Transverse colon (tissue), 4 donors: ENCODE measurements at regions not wholly inside any gene's neighbourhood (a gene's known extent, or its start where the extent isn't known, plus 50 kb on each side); places are given as distances from the start of the nearest gene placed in this dataset.

Source experiments
- DNase-seq: peaks from one replicate; pipeline ENCODE4 v3.0.0-alpha.2; 2019
- H3K27ac ChIP-seq, 4 donors: fragments of 200-600 bp; sonication (generic); 2 replicates each; pipeline ENCODE4 v1.5.1; 2016 to 2018; ENCODE audit warnings: inconsistent platforms in 4 of 4
- H3K27me3 ChIP-seq: fragments of 200-600 bp; sonication (generic); 2 replicates; pipeline ENCODE4 v1.5.1; 2017; ENCODE audit warnings: inconsistent platforms
- H3K36me3 ChIP-seq, 4 donors: fragments of 200-600 bp; sonication (generic); 2 replicates each; pipeline ENCODE4 v1.5.1; 2017 to 2019; ENCODE audit warnings: inconsistent platforms in 4 of 4
- H3K4me1 ChIP-seq, 4 donors: fragments of 200-600 bp; sonication (generic); 2 replicates each; pipeline ENCODE4 v1.5.1; 2017 to 2020; ENCODE audit warnings: inconsistent platforms in 4 of 4
- H3K4me3 ChIP-seq, 4 donors: fragments of 200-600 bp; sonication (generic); 1 replicate in 1 of 4; 2 replicates in 3 of 4; pipeline versions ENCODE4 v1.5.1 to v1.6.1; 2017 to 2019; ENCODE audit warnings: inconsistent platforms in 4 of 4
- H3K9me3 ChIP-seq, 2 donors: fragments of 200-600 bp; sonication (generic); 2 replicates each; pipeline ENCODE4 v1.5.1; 2017 to 2019; ENCODE audit warnings: inconsistent platforms in 2 of 2
- CTCF ChIP-seq, 5 experiments: fragments of 200-600 bp in 3 of 5; fragments of 450-650 bp in 2 of 5; sonication (generic) in 3 of 5; IDR thresholded peaks; 1 replicate in 2 of 5; 2 replicates in 3 of 5; pipeline ENCODE4 v1.5.1; 2016 to 2017; ENCODE audit warnings: antibody characterized with exemption in 5 of 5, inconsistent platforms in 3 of 5, mild to moderate bottlenecking in 2 of 5, moderate library complexity in 1 of 5
- EP300 ChIP-seq: sonication (generic); formaldehyde crosslinking; IDR thresholded peaks from one replicate; pipeline ENCODE4 v1.6.1; 2017; ENCODE audit warnings: antibody characterized with exemption, low read depth
- POLR2A ChIP-seq: fragments of 450-650 bp; IDR thresholded peaks from one replicate; pipeline ENCODE4 v1.6.1; 2016; ENCODE audit warnings: antibody characterized with exemption, mild to moderate bottlenecking, moderate library complexity
- POLR2AphosphoS5 ChIP-seq, 3 donors: sonication (generic); formaldehyde crosslinking; IDR thresholded peaks; one replicate each; pipeline ENCODE4 v1.6.1; 2016; ENCODE audit warnings: antibody characterized with exemption in 3 of 3
- WGBS, 2 donors: methylation state at CpG; one replicate each; pipeline ENCODE4 v1.1.5; 2018; ENCODE audit warnings: low coverage in 1 of 2; 5-methylcytosine and 5-hydroxymethylcytosine counted together
- in situ Hi-C, 4 donors: fragments of 200-750 bp; cut with MboI; loops; one replicate each; pipeline versions ENCODE4 v1.15.0 to v1.15.1; 2017; ENCODE audit warnings: low sequenced_read_pairs in 3 of 4, low pct_ligation_motif_present in 1 of 4, low pct_unique_long_range_greater_than_20kb in 1 of 4
- intact Hi-C: fragments of 100-400 bp; cut with DNase I; formaldehyde crosslinking; loops from one replicate; pipeline ENCODE4 v1.15.1; 2023; ENCODE audit warnings: low total_unique reads

DNA sequence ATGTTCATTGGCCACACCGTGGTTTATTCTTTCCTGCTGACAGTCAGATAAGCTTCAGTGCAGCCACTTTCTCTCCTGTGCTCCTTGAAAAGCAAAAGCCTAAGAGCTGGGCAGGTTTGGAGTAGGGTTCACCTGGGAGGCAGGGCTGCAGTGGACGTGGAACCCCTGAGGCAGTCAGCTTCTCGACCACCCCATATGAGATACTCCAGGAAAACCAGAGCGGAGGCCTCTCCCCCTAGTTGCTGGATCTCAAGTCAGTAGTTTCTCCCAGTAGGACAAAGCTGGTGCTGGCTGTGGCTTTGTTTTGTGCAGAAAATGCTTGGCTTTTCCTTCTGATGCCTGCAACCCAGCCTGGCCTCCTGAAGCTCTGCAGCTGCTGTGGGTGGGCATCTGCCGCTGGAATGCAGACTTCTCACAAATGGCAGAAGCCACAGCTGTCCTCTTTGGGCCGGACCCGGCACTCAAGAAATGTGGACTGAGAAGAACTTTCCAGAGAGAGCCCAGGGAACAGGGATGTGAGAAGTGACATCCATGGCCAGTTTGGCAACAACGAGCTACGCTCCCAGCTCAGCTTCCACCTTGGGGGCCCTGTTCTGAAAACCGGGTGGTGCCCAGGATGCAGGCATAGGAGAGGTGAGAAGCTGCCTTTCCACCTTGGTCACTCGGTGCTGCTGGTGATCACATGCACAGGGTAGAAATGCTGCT lies 276.6 kb upstream of the TCERG1L start:
- DNase-seq = no peak
- no peaks in the 10 kb centered on the region for H3K9me3 ChIP-seq
- 71% methylated on average over 11 of the region's 11 CpGs; no CpG with 5 or more reads in 1 of the 2 donors for whole genome bisulfite sequencing, 2 donors
- in situ Hi-C loops = no loop called here
- no peaks in the 10 kb centered on the region for H3K27me3 ChIP-seq
- TF ChIP-seq POLR2A = no peak
- no peak for TF ChIP-seq EP300
- no peak for TF ChIP-seq CTCF (IDR thresholded peaks at IDR 0.05)
- no peak for TF ChIP-seq POLR2AphosphoS5 (IDR thresholded peaks at IDR 0.05)
- no peaks in the 10 kb centered on the region for H3K36me3 ChIP-seq
- H3K27ac ChIP-seq = no peak overlapping the region
- H3K4me3 ChIP-seq = no peak overlapping the region
- intact Hi-C loops = no loop called here
- H3K4me1 ChIP-seq = no peaks in the 10 kb centered on the region

DNA sequence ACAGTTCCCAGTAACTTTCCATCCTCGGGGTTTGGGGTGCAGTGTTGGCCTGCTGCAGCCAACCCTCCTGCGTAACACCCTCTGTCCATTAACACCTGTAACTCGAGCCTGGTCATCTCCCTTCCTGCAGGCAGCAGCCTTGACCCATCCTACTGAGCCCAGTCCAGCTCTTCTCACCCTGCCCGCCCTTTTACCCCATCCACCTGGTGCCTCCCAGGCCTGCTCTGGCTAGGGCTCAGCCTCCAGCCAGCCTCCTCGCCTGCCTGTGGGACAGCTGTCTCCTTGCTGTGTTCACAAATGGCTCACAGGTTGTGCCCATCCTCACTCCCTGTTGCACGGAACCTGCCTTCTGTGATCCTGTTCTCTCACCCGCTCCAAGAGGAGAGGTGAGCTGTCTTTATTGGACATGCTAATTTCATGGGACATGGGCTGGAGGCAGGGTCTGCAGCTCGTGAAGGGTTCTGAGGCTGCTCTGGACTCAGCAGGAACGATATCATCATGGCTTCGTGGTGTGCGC lies 277.2 kb upstream of the TCERG1L start:
- DNase-seq = no peak
- 82% methylated on average over 11 of the region's 11 CpGs; no CpG with 5 or more reads in 1 of the 2 donors for WGBS, 2 donors
- TF ChIP-seq CTCF (IDR thresholded peaks at IDR 0.05) (no peak), POLR2AphosphoS5 (IDR thresholded peaks at IDR 0.05) (no peak), EP300 (no peak), POLR2A (no peak)
- Histone ChIP-seq H3K36me3 (no peaks in the 10 kb centered on the region), H3K27me3 (no peaks in the 10 kb centered on the region), H3K27ac (no peak overlapping the region), H3K9me3 (no peaks in the 10 kb centered on the region), H3K4me1 (no peaks in the 10 kb centered on the region), H3K4me3 (no peak overlapping the region)
- intact Hi-C loops = no loop called here
- in situ Hi-C loops = no loop called here

DNA sequence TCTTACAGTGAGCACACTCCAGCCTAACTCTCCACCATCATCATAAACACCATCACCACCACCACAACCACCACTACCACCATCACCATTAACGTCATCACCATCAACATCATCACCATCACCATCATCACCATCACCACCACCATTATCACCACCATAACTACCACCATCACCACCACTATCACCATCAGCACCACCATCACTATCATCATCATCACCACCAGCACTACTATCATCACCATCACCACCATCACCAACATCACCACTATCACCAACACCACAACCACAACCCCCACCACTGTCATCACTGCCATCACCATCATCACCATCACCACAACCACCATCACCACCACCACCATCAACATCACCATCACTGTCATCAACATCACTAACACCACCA lies 279.0 kb upstream of the TCERG1L start:
- Histone ChIP-seq H3K4me1 (no peaks in the 10 kb centered on the region), H3K4me3 (no peak overlapping the region), H3K27ac (no peak overlapping the region), H3K36me3 (no peaks in the 10 kb centered on the region), H3K27me3 (no peaks in the 10 kb centered on the region), H3K9me3 (no peaks in the 10 kb centered on the region)
- TF ChIP-seq POLR2A = no peak
- WGBS, 2 donors = 80 to 91% methylated on average over 1 of the region's 1 CpG
- intact Hi-C loops = no loop called here
- no peak for DNase-seq
- in situ Hi-C loops = no loop called here

DNA sequence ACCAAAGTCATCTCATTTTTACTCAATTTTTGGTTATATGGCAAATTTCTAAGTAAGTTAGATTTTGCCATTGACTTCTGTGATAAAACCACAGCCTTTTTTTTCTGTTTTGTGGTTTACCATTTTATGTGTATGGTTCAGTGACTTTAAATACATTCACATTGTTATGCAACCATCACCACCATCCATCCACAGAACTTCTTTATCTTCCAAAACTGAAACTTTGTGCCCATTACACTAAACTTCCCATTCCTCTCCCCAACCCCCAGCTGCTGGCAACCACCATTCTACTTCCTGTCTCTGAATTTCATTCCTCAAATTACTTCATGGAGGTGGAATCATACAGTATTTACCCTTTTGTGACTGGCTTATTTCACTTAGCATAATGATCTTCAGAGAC lies 280.4 kb upstream of the TCERG1L start:
- H3K36me3 ChIP-seq = no peaks in the 10 kb centered on the region
- no peaks in the 10 kb centered on the region for H3K4me1 ChIP-seq
- TF ChIP-seq POLR2A (no peak), EP300 (no peak), POLR2AphosphoS5 (IDR thresholded peaks at IDR 0.05) (no peak), CTCF (IDR thresholded peaks at IDR 0.05) (no peak)
- H3K9me3 ChIP-seq = no peaks in the 10 kb centered on the region
- H3K27me3 ChIP-seq = no peaks in the 10 kb centered on the region
- no peak for DNase-seq
- in situ Hi-C loops (no loop called here), intact Hi-C loops (no loop called here)
- no peak overlapping the region for H3K27ac ChIP-seq
- no peak overlapping the region for H3K4me3 ChIP-seq

GRCh38 chr10:131609176-131609575 lies 291.6 kb upstream of the PPP2R2D start:
- intact Hi-C loops = no loop called here
- no peak overlapping the region for H3K4me3 ChIP-seq
- H3K27ac ChIP-seq = no peak overlapping the region
- 71 to 90% methylated on average over 6 to 12 of the region's 12 CpGs for WGBS, 2 donors
- no peak for TF ChIP-seq POLR2AphosphoS5 (IDR thresholded peaks at IDR 0.05)
- no peak for TF ChIP-seq CTCF (IDR thresholded peaks at IDR 0.05)
- TF ChIP-seq EP300 = no peak
- H3K4me1 ChIP-seq = no peaks in the 10 kb centered on the region
- no peak for DNase-seq
- no peaks in the 10 kb centered on the region for H3K36me3 ChIP-seq
- no peaks in the 10 kb centered on the region for H3K27me3 ChIP-seq
- H3K9me3 ChIP-seq = peaks cover 0 to 2% of the 10 kb centered on the region in 2 donors
- in situ Hi-C loops = no loop called here
